ENCODE measurements at regions not wholly inside any gene's neighbourhood (a gene's known extent, or its start where the extent isn't known, plus 50 kb on each side); places are given as distances from the start of the nearest gene placed in this dataset.
"Not testable (repeated sequence)": the region's sequence is repeated elsewhere in the genome, so short reads cannot be mapped to it uniquely, and the experiment has no call there.

GRCh38 chr4:132227151-132227856 is 921.8 kb upstream of the PCDH10 start:
- no peak for DNase-seq (ENCODE audit: low read depth)
- H3K27me3 ChIP-seq (ENCODE audit: control insufficient read depth, insufficient read depth, low read length), result no peaks in the 10 kb centered on the region
- TF ChIP-seq CTCF (IDR thresholded peaks at IDR 0.05; ENCODE audit: insufficient read depth, low read length, severe bottlenecking), result no peak
- H3K36me3 ChIP-seq (ENCODE audit: control insufficient read depth, insufficient read depth, low read length), result no peaks in the 10 kb centered on the region
- H3K4me3 ChIP-seq (ENCODE audit: low read depth, low read length), result no peak overlapping the region
- no peak for FAIRE-seq

GRCh38 chr4:132227857-132228165 is 921.3 kb upstream of the PCDH10 start:
- not testable (repeated sequence) for H3K27me3 ChIP-seq (ENCODE audit: control insufficient read depth, insufficient read depth, low read length); FAIRE-seq; H3K36me3 ChIP-seq (ENCODE audit: control insufficient read depth, insufficient read depth, low read length); H3K4me3 ChIP-seq (ENCODE audit: low read depth, low read length)
- peak; percentile 49 for TF ChIP-seq CTCF (IDR thresholded peaks at IDR 0.05; ENCODE audit: insufficient read depth, low read length, severe bottlenecking)
- DNase-seq (ENCODE audit: low read depth), result peak; percentile 2

- Histone ChIP-seq H3K36me3 (ENCODE audit: control insufficient read depth, insufficient read depth, low read length) (no peaks in the 10 kb centered on the region), H3K4me3 (ENCODE audit: low read depth, low read length) (no peak overlapping the region), H3K27me3 (ENCODE audit: control insufficient read depth, insufficient read depth, low read length) (no peaks in the 10 kb centered on the region)
- DNase-seq (ENCODE audit: low read depth) (no peak), FAIRE-seq (no peak)
- no peak for TF ChIP-seq CTCF (IDR thresholded peaks at IDR 0.05; ENCODE audit: insufficient read depth, low read length, severe bottlenecking)
Measured at GRCh38 chr4:132228676-132229075, 920.4 kb upstream of the PCDH10 start.

- H3K4me3 ChIP-seq (ENCODE audit: low read depth, low read length), result no peak overlapping the region
- H3K36me3 ChIP-seq (ENCODE audit: control insufficient read depth, insufficient read depth, low read length), result no peaks in the 10 kb centered on the region
- TF ChIP-seq CTCF (IDR thresholded peaks at IDR 0.05; ENCODE audit: insufficient read depth, low read length, severe bottlenecking), result no peak
- no peaks in the 10 kb centered on the region for H3K27me3 ChIP-seq (ENCODE audit: control insufficient read depth, insufficient read depth, low read length)
- DNase-seq (ENCODE audit: low read depth) (no peak), FAIRE-seq (no peak)
Measured at GRCh38 chr4:132230025-132230424, 919.1 kb upstream of the PCDH10 start.

GRCh38 chr4:132238697-132239096 is 910.4 kb upstream of the PCDH10 start:
- FAIRE-seq (no peak), DNase-seq (ENCODE audit: low read depth) (no peak)
- Histone ChIP-seq H3K27me3 (ENCODE audit: control insufficient read depth, insufficient read depth, low read length) (no peaks in the 10 kb centered on the region), H3K4me3 (ENCODE audit: low read depth, low read length) (no peak overlapping the region), H3K36me3 (ENCODE audit: control insufficient read depth, insufficient read depth, low read length) (no peaks in the 10 kb centered on the region)
- TF ChIP-seq CTCF (IDR thresholded peaks at IDR 0.05; ENCODE audit: insufficient read depth, low read length, severe bottlenecking), result no peak

GRCh38 chr4:132240081-132240480 is 909.0 kb upstream of the PCDH10 start:
- no peak for TF ChIP-seq CTCF (IDR thresholded peaks at IDR 0.05; ENCODE audit: insufficient read depth, low read length, severe bottlenecking)
- FAIRE-seq, result no peak
- H3K4me3 ChIP-seq (ENCODE audit: low read depth, low read length), result no peak overlapping the region

More at GRCh38 chr4:132240081-132240480, 909.0 kb upstream of the PCDH10 start:
- no peak for DNase-seq (ENCODE audit: low read depth)
- no peaks in the 10 kb centered on the region for H3K27me3 ChIP-seq (ENCODE audit: control insufficient read depth, insufficient read depth, low read length)
- no peaks in the 10 kb centered on the region for H3K36me3 ChIP-seq (ENCODE audit: control insufficient read depth, insufficient read depth, low read length)
